ENCODE measurements at regions not wholly inside any gene's neighbourhood (a gene's known extent, or its start where the extent isn't known, plus 50 kb on each side); places are given as distances from the start of the nearest gene placed in this dataset.

GRCh38 chr6:66578362-66578761, 871.3 kb upstream of the EYS start:
- WGBS (ENCODE audit: missing lambda C conversion rate): 9% methylated on average over 4 of the region's 4 CpGs
- ATAC-seq (no peak), DNase-seq (ENCODE audit: low read depth in 1 of 2, low spot score in 1 of 2) (no peak), FAIRE-seq (no peak)
- Histone ChIP-seq H3K9me3 (no peaks in the 10 kb centered on the region), H3K4me2 (no peak overlapping the region), H3K4me1 (no peaks in the 10 kb centered on the region), H3K4me3 (no peak overlapping the region), H3K27ac (no peak overlapping the region)
- ChIA-PET CTCF (no interaction called here), POLR2A (no interaction called here)
- TF ChIP-seq NPAS2 (CRISPR knock-in tag; IDR thresholded peaks at IDR 0.05; ENCODE audit: borderline replicate concordance): no peak
- no peak for TF ChIP-seq PBX3 (IDR thresholded peaks at IDR 0.05)
- TF ChIP-seq HDAC2 (IDR thresholded peaks at IDR 0.05): no peak
- no peak for TF ChIP-seq NFE2L2 (conservative IDR thresholded peaks at IDR 0.05; ENCODE audit: low read length)
- TF ChIP-seq, protein P1, sequence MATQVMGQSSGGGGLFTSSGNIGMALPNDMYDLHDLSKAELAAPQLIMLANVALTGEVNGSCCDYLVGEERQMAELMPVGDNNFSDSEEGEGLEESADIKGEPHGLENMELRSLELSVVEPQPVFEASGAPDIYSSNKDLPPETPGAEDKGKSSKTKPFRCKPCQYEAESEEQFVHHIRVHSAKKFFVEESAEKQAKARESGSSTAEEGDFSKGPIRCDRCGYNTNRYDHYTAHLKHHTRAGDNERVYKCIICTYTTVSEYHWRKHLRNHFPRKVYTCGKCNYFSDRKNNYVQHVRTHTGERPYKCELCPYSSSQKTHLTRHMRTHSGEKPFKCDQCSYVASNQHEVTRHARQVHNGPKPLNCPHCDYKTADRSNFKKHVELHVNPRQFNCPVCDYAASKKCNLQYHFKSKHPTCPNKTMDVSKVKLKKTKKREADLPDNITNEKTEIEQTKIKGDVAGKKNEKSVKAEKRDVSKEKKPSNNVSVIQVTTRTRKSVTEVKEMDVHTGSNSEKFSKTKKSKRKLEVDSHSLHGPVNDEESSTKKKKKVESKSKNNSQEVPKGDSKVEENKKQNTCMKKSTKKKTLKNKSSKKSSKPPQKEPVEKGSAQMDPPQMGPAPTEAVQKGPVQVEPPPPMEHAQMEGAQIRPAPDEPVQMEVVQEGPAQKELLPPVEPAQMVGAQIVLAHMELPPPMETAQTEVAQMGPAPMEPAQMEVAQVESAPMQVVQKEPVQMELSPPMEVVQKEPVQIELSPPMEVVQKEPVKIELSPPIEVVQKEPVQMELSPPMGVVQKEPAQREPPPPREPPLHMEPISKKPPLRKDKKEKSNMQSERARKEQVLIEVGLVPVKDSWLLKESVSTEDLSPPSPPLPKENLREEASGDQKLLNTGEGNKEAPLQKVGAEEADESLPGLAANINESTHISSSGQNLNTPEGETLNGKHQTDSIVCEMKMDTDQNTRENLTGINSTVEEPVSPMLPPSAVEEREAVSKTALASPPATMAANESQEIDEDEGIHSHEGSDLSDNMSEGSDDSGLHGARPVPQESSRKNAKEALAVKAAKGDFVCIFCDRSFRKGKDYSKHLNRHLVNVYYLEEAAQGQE (IDR thresholded peaks at IDR 0.05): no peak

- 41% methylated on average over 4 of the region's 4 CpGs for WGBS (ENCODE audit: missing lambda C conversion rate)
- CTCF ChIA-PET: no interaction called here
- no peaks in the 10 kb centered on the region for H3K4me1 ChIP-seq
These were observed 861.2 kb upstream of the EYS start for GRCh38 chr6:66568271-66568670.

More at GRCh38 chr6:66568271-66568670, 861.2 kb upstream of the EYS start:
- TF ChIP-seq BCL3 (IDR thresholded peaks at IDR 0.05) (no peak), MAX (IDR thresholded peaks at IDR 0.05) (no peak), TP53 (CRISPR knock-in tag; IDR thresholded peaks at IDR 0.05) (no peak), NR3C1 (IDR thresholded peaks at IDR 0.05) (no peak), JUN (IDR thresholded peaks at IDR 0.05) (no peak), KDM1A (IDR thresholded peaks at IDR 0.05; ENCODE audit: low read depth) (no peak), HES2 (IDR thresholded peaks at IDR 0.05) (no peak), MAZ (IDR thresholded peaks at IDR 0.05; ENCODE audit: borderline replicate concordance, low read depth, low read length) (no peak), ESRRA (IDR thresholded peaks at IDR 0.05; ENCODE audit: borderline replicate concordance, low read length) (no peak), SMC3 (IDR thresholded peaks at IDR 0.05) (no peak), EHF (CRISPR knock-in tag; IDR thresholded peaks at IDR 0.05) (no peak), TFCP2L1 (CRISPR knock-in tag; IDR thresholded peaks at IDR 0.05) (no peak), ZNF302 (CRISPR knock-in tag; IDR thresholded peaks at IDR 0.05) (no peak), CEBPB (IDR thresholded peaks at IDR 0.05) (no peak), ATOH8 (CRISPR knock-in tag; IDR thresholded peaks at IDR 0.05; ENCODE audit: low read depth) (no peak), JUNB (IDR thresholded peaks at IDR 0.05) (no peak), ZC3H11A (IDR thresholded peaks at IDR 0.05) (no peak), POLR2AphosphoS2 (conservative IDR thresholded peaks at IDR 0.05; ENCODE audit: low read length) (no peak)
- TF ChIP-seq, protein P2, sequence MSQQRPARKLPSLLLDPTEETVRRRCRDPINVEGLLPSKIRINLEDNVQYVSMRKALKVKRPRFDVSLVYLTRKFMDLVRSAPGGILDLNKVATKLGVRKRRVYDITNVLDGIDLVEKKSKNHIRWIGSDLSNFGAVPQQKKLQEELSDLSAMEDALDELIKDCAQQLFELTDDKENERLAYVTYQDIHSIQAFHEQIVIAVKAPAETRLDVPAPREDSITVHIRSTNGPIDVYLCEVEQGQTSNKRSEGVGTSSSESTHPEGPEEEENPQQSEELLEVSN (IDR thresholded peaks at IDR 0.05; ENCODE audit: borderline replicate concordance, low read depth): no peak
- Histone ChIP-seq H3K9me3 (no peaks in the 10 kb centered on the region), H3K4me2 (no peak overlapping the region), H3K27ac (no peak overlapping the region), H3K4me3 (no peak overlapping the region)
- no peak for FAIRE-seq
- POLR2A ChIA-PET: no interaction called here
- ATAC-seq: no peak
- DNase-seq (ENCODE audit: low read depth in 1 of 2, low spot score in 1 of 2): peak in 1 of 2 experiments; percentile 0

Measured in A549 (cell line).